ENCODE measurements at regions not wholly inside any gene's neighbourhood (a gene's known extent, or its start where the extent isn't known, plus 50 kb on each side); places are given as distances from the start of the nearest gene placed in this dataset.

- TF ChIP-seq GLIS3 (CRISPR knock-in tag; IDR thresholded peaks at IDR 0.05), result no peak
- no peak for TF ChIP-seq ISL1 (CRISPR knock-in tag; IDR thresholded peaks at IDR 0.05)
- no peak for TF ChIP-seq PPARA (CRISPR knock-in tag; IDR thresholded peaks at IDR 0.05; ENCODE audit: borderline replicate concordance)
- TF ChIP-seq ESRRG (CRISPR knock-in tag; IDR thresholded peaks at IDR 0.05), result no peak
- TF ChIP-seq, protein P1, sequence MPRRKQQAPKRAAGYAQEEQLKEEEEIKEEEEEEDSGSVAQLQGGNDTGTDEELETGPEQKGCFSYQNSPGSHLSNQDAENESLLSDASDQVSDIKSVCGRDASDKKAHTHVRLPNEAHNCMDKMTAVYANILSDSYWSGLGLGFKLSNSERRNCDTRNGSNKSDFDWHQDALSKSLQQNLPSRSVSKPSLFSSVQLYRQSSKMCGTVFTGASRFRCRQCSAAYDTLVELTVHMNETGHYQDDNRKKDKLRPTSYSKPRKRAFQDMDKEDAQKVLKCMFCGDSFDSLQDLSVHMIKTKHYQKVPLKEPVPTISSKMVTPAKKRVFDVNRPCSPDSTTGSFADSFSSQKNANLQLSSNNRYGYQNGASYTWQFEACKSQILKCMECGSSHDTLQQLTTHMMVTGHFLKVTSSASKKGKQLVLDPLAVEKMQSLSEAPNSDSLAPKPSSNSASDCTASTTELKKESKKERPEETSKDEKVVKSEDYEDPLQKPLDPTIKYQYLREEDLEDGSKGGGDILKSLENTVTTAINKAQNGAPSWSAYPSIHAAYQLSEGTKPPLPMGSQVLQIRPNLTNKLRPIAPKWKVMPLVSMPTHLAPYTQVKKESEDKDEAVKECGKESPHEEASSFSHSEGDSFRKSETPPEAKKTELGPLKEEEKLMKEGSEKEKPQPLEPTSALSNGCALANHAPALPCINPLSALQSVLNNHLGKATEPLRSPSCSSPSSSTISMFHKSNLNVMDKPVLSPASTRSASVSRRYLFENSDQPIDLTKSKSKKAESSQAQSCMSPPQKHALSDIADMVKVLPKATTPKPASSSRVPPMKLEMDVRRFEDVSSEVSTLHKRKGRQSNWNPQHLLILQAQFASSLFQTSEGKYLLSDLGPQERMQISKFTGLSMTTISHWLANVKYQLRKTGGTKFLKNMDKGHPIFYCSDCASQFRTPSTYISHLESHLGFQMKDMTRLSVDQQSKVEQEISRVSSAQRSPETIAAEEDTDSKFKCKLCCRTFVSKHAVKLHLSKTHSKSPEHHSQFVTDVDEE (CRISPR knock-in tag; IDR thresholded peaks at IDR 0.05), result no peak
- no peak for TF ChIP-seq ZFP3 (CRISPR knock-in tag; IDR thresholded peaks at IDR 0.05)
- TF ChIP-seq, protein P2, sequence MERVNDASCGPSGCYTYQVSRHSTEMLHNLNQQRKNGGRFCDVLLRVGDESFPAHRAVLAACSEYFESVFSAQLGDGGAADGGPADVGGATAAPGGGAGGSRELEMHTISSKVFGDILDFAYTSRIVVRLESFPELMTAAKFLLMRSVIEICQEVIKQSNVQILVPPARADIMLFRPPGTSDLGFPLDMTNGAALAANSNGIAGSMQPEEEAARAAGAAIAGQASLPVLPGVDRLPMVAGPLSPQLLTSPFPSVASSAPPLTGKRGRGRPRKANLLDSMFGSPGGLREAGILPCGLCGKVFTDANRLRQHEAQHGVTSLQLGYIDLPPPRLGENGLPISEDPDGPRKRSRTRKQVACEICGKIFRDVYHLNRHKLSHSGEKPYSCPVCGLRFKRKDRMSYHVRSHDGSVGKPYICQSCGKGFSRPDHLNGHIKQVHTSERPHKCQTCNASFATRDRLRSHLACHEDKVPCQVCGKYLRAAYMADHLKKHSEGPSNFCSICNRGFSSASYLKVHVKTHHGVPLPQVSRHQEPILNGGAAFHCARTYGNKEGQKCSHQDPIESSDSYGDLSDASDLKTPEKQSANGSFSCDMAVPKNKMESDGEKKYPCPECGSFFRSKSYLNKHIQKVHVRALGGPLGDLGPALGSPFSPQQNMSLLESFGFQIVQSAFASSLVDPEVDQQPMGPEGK (CRISPR knock-in tag; IDR thresholded peaks at IDR 0.05; ENCODE audit: borderline replicate concordance), result no peak
- TF ChIP-seq ZNF565 (CRISPR knock-in tag; conservative IDR thresholded peaks at IDR 0.05; ENCODE audit: low read depth), result no peak
- TF ChIP-seq ZNF8 (CRISPR knock-in tag; IDR thresholded peaks at IDR 0.05), result no peak
- no peak for TF ChIP-seq ZC3H10 (CRISPR knock-in tag; IDR thresholded peaks at IDR 0.05)
- TF ChIP-seq RARB (CRISPR knock-in tag; IDR thresholded peaks at IDR 0.05), result no peak
- TF ChIP-seq ZFP30 (CRISPR knock-in tag; IDR thresholded peaks at IDR 0.05), result no peak
- no peak for TF ChIP-seq OSR1 (CRISPR knock-in tag; IDR thresholded peaks at IDR 0.05)
- TF ChIP-seq, protein P3, sequence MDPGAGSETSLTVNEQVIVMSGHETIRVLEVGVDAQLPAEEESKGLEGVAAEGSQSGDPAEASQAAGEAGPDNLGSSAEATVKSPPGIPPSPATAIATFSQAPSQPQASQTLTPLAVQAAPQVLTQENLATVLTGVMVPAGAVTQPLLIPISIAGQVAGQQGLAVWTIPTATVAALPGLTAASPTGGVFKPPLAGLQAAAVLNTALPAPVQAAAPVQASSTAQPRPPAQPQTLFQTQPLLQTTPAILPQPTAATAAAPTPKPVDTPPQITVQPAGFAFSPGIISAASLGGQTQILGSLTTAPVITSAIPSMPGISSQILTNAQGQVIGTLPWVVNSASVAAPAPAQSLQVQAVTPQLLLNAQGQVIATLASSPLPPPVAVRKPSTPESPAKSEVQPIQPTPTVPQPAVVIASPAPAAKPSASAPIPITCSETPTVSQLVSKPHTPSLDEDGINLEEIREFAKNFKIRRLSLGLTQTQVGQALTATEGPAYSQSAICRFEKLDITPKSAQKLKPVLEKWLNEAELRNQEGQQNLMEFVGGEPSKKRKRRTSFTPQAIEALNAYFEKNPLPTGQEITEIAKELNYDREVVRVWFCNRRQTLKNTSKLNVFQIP (CRISPR knock-in tag; IDR thresholded peaks at IDR 0.05; ENCODE audit: borderline replicate concordance, low read depth), result no peak
- TF ChIP-seq TCF4 (CRISPR knock-in tag; IDR thresholded peaks at IDR 0.05; ENCODE audit: borderline replicate concordance), result no peak
- TF ChIP-seq TOX (CRISPR knock-in tag; IDR thresholded peaks at IDR 0.05; ENCODE audit: borderline replicate concordance), result no peak
- no peak for TF ChIP-seq CSRNP3 (CRISPR knock-in tag; IDR thresholded peaks at IDR 0.05)
- TF ChIP-seq, protein P4, sequence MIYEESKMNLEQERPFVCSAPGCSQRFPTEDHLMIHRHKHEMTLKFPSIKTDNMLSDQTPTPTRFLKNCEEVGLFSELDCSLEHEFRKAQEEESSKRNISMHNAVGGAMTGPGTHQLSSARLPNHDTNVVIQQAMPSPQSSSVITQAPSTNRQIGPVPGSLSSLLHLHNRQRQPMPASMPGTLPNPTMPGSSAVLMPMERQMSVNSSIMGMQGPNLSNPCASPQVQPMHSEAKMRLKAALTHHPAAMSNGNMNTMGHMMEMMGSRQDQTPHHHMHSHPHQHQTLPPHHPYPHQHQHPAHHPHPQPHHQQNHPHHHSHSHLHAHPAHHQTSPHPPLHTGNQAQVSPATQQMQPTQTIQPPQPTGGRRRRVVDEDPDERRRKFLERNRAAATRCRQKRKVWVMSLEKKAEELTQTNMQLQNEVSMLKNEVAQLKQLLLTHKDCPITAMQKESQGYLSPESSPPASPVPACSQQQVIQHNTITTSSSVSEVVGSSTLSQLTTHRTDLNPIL (CRISPR knock-in tag; IDR thresholded peaks at IDR 0.05; ENCODE audit: low read depth), result no peak
- no peak for TF ChIP-seq CSDC2 (CRISPR knock-in tag; IDR thresholded peaks at IDR 0.05)
- TF ChIP-seq BACH2 (CRISPR knock-in tag; IDR thresholded peaks at IDR 0.05; ENCODE audit: borderline replicate concordance), result no peak
- ATAC-seq, result no peak
These were observed 109.1 kb downstream of the COL6A6 start for GRCh38 chr3:130626049-130626448.

- TF ChIP-seq, protein P2 (CRISPR knock-in tag; IDR thresholded peaks at IDR 0.05; ENCODE audit: borderline replicate concordance), result no peak
- no peak for TF ChIP-seq RARB (CRISPR knock-in tag; IDR thresholded peaks at IDR 0.05)
- TF ChIP-seq ISL1 (CRISPR knock-in tag; IDR thresholded peaks at IDR 0.05), result no peak
- TF ChIP-seq CSRNP3 (CRISPR knock-in tag; IDR thresholded peaks at IDR 0.05), result no peak
- TF ChIP-seq, protein P3 (CRISPR knock-in tag; IDR thresholded peaks at IDR 0.05; ENCODE audit: borderline replicate concordance, low read depth), result no peak
- TF ChIP-seq CSDC2 (CRISPR knock-in tag; IDR thresholded peaks at IDR 0.05), result no peak
- TF ChIP-seq GLIS3 (CRISPR knock-in tag; IDR thresholded peaks at IDR 0.05), result no peak
- no peak for TF ChIP-seq PPARA (CRISPR knock-in tag; IDR thresholded peaks at IDR 0.05; ENCODE audit: borderline replicate concordance)
- no peak for TF ChIP-seq SNAI2 (CRISPR knock-in tag; IDR thresholded peaks at IDR 0.05)
- TF ChIP-seq ZC3H10 (CRISPR knock-in tag; IDR thresholded peaks at IDR 0.05), result no peak
- no peak for TF ChIP-seq TOX (CRISPR knock-in tag; IDR thresholded peaks at IDR 0.05; ENCODE audit: borderline replicate concordance)
- no peak for TF ChIP-seq ZNF70 (CRISPR knock-in tag; IDR thresholded peaks at IDR 0.05)
- TF ChIP-seq BACH2 (CRISPR knock-in tag; IDR thresholded peaks at IDR 0.05; ENCODE audit: borderline replicate concordance), result no peak
- TF ChIP-seq ESRRG (CRISPR knock-in tag; IDR thresholded peaks at IDR 0.05), result no peak
- no peak for ATAC-seq
These were observed 110.3 kb downstream of the COL6A6 start for GRCh38 chr3:130627143-130627855.
